GM21447 (cell line): ENCODE measurements at regions not wholly inside any gene's neighbourhood (a gene's known extent, or its start where the extent isn't known, plus 50 kb on each side); places are given as distances from the start of the nearest gene placed in this dataset.

Experiments used
- ATAC-seq: cut with Tn5 transposase; IDR thresholded peaks from one replicate; pipeline ENCODE4 v1.9.1; 2021; ENCODE audit not compliant: unreplicated experiment

- no peak for ATAC-seq
These were observed 629.8 kb downstream of the ETV1 start for GRCh38 chr7:13359656-13360055.

GRCh38 chr7:13386741-13387140 lies 602.7 kb downstream of the ETV1 start:
- ATAC-seq, result no peak

DNA sequence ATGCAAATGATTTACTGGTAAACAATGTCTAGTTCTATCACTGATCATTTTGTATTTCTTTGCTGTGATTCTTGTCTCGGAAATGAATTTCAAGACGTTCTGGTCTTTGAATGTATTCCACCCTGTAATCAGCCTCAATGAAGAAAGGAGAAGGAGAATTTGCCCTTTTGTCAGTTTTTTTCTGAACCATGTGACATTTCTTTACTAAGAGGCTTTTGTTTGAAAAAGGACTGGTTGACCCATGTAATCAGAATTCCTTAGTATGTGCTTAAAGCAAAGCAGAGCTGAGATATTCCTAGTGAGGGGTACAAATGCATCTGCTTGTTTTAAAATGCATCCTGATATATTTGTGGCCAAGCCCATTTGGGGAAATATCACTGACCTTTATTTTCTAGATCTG lies 581.6 kb downstream of the ETV1 start:
- no peak for ATAC-seq

- no peak for ATAC-seq
These were observed 578.3 kb downstream of the ETV1 start for GRCh38 chr7:13411151-13411550.

DNA sequence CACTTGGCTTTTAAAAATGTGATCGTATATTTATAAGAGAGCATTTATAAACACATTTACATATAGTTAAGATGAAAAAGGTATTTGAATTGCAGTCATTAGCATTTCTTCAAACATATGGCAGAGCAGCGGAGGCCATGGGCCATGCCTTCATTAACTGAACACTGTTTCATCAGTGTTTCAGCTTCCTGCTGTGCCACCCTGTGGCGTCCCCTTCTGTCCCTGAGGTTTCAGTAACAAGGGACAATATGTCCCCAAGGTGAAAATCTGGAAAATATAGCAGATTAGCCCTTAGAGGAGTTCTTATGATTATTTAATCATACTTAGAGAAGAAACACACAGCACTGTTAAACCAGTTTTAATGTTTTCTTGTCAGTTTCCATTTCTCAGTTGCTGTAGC lies 577.8 kb downstream of the ETV1 start:
- ATAC-seq, result no peak

- ATAC-seq, result no peak
These were observed 575.3 kb downstream of the ETV1 start for GRCh38 chr7:13414181-13414580.

DNA sequence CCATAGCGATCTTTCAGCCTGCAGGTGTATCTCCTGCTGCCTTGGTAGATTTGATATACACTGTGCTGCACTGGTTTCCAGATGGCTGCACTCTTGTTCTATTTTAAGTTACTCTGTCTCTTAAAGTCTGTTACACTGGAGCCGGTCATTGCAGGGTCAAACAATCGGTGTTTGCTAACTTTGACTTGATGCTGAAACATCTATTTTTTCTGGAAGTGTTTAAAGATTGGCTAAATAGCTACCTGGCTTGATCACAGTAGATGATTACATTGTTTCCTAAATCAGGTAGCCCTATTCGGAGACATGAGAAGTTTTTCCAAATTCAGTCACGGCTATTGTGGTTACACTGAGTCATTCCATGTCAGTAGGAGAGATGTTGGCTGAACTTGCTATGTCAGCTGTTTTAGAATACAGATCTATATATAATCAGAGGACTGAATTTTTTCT lies 574.8 kb downstream of the ETV1 start:
- no peak for ATAC-seq

DNA sequence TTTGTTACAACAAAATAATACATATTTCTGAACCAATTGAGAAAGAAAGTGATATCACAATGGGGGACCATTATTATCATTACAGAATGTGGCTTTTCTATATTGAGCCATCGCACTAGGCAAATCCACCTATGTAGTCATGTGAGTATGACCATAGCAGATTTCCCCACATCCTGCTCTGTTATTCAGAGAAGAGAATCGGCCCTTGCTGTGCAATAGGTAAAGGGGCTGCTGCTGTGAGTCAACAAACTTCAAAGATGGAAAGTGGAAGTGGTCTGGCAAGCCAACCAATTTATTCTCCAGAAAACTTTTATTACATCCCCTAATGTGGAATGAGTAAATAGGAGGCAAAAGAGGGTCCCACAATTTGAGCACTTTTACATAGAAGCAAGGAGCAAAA lies 573.4 kb downstream of the ETV1 start:
- no peak for ATAC-seq

DNA sequence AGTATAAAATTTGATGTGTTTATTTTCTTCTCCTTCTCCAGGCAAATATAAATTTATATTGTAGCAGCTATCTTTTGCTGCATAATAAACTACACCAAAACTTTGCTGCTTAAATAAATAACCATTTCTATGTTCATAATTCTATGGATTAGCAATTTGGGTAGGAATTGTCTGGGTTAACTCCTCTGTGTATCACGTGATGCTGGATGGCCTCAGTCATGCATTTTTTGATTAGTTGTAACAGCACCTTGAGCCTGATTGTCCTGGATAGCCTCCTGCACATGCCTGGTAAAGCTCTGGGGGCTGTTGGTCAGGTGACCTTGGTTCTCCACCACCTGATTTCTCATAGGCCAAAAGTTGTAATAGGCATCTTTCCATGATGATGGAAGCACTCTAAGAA lies 572.9 kb downstream of the ETV1 start:
- no peak for ATAC-seq

- no peak for ATAC-seq
These were observed 568.7 kb downstream of the ETV1 start for GRCh38 chr7:13420726-13421125.

DNA sequence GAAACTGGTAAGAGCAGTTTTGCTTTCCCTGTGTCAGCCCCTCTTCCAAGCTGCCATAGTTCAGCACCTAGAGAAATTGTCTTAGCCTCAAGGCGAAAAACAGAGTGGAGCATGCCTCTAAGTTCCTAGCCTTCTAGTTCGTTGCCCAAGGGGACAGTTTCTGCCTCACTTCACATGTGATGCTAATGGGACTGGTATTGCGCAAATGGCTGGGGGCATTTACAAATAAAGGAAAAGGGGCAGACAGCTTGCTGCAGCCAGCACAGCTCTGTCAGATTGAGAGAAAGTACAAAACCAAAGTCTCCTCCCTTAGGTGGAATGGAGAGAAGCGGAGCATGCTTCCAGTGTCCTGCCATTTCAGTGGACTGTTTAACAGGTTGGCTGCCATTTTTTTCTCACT lies 567.7 kb downstream of the ETV1 start:
- ATAC-seq, result no peak

DNA sequence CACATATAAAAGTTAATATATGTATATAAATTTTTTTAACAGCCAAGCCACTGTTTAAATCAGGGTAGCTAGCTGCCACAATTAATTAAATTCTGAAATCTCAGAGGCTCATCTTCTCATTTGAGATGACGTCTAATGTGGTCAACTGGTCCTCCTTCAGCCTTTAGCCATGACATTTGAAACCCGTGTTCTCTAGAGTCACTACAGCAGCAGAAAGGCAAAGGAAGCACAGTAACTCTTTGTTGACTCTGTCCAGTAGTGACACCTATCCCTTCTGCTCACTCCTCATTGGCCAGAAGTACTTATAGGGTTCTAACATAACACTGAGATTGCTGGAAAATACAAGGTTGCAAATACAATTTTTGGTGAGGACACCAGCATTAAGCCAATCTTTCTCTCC lies 555.5 kb downstream of the ETV1 start:
- ATAC-seq, result no peak

DNA sequence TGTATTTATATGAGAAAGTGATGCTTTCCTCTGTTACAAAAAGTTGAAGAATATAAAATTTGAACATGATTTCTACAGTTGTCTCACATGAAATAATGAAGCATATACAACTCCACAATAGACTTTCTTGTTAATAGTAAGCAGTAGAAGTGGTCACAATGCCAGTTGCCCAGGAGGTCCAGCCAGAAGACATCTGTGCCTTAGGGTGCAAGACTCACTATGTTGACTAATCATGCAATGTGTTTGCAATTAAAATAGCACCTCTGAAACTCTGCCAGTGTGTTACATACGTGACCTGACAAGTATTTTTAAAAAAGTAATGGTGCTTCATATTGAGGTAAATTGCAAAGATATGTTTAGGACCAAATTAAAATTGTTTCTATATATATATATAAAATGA lies 547.2 kb downstream of the ETV1 start:
- ATAC-seq, result no peak

GRCh38 chr7:13447637-13448036 lies 541.8 kb downstream of the ETV1 start:
- ATAC-seq, result no peak

- ATAC-seq, result no peak
These were observed 541.2 kb downstream of the ETV1 start for GRCh38 chr7:13448243-13448642.

GRCh38 chr7:13449460-13449859 lies 540.0 kb downstream of the ETV1 start:
- no peak for ATAC-seq

GRCh38 chr7:13454916-13455592 lies 534.4 kb downstream of the ETV1 start:
- no peak for ATAC-seq

GRCh38 chr7:13457790-13458189 lies 531.7 kb downstream of the ETV1 start:
- ATAC-seq, result no peak

GRCh38 chr7:13466874-13467547 lies 522.5 kb downstream of the ETV1 start:
- ATAC-seq, result no peak

DNA sequence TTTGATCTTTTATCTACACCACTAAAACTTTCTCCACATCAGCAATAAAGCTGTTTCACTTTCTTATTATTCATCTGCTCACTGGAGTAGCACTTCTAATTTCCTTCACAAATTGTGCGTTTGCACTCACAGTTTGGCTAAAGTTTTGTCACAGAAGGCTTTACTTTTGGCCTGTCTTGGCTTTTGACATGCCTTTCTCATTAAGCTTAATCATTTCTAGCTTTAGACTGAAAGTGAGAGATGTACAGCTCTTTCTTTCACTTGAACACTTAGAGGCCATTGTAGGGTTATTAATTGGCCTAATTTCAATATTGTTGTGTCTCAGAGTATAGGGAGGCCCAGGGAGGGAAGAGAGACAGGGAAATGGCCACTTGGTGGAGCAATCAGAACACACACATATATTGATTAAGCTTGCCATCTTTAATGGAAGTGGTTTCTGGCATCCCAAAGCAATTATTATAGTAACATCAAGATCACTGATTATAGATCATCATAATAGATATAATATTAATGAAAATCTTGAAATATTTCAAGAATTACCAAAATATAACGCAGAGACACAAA lies 512.5 kb downstream of the ETV1 start:
- no peak for ATAC-seq

DNA sequence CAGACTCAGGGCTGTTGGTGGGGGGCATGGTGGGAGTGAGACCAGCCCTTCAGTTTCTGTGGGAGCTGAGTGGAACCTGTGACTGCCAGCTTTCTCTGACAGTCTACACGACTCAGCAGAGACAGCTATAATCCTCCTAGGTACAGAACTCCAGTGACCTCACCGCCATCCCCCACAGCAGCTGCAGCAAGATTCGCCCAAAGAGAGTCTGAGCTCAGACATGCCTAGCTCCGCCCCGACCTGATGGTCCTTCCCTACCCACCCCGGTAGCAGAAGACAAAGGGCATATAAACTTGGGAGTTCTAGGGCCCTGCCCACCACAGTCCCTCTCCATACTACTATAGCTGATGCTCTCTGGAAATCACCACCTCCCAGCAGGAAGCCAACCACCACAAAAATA lies 500.1 kb downstream of the ETV1 start:
- no peak for ATAC-seq

- ATAC-seq, result no peak
These were observed 492.5 kb downstream of the ETV1 start for GRCh38 chr7:13496976-13497375.

- no peak for ATAC-seq
These were observed 480.9 kb downstream of the ETV1 start for GRCh38 chr7:13508586-13508985.
